OCI-LY7 (cell line): ENCODE measurements at regions not wholly inside any gene's neighbourhood (a gene's known extent, or its start where the extent isn't known, plus 50 kb on each side); places are given as distances from the start of the nearest gene placed in this dataset.

ENCODE experiments used
- EZH2phosphoT487 ChIP-seq: fragments of 200-600 bp; sonication (generic); IDR thresholded peaks from 2 replicates; pipeline ENCODE4 v1.6.1; 2018; ENCODE audit warnings: low read depth, borderline replicate concordance, mild to moderate bottlenecking, mixed run types, antibody characterized with exemption, low read length, moderate library complexity, mixed read lengths
- TF ChIP-seq, protein P1 (sequence below): fragments of 200-600 bp; sonication (generic); conservative IDR thresholded peaks from 2 replicates; pipeline ENCODE4 v1.5.1; 2014; ENCODE audit warnings: mild to moderate bottlenecking, antibody characterized with exemption, low read length, moderate library complexity, mixed read lengths

DNA sequence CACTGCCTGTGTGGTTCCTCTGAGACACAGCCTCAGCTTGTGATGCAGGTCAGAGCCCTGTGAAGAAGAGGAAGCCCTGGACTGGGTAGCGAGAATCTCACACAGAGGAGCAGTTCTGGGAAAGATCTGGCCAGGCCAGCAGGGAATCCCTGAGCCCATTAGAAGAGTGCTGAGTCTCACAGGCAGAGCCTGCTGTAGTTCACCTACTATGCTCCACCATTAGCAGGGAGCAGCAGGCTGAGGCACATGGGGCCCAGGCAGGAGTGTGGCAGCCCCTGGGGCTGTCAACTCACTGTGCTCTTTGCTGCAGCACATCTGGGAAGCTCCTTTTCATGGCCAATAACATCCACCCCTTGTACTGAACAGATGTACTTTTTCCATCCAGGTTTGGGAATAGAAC lies 146.8 kb upstream of the B3GAT2 start:
- TF ChIP-seq, protein P1, sequence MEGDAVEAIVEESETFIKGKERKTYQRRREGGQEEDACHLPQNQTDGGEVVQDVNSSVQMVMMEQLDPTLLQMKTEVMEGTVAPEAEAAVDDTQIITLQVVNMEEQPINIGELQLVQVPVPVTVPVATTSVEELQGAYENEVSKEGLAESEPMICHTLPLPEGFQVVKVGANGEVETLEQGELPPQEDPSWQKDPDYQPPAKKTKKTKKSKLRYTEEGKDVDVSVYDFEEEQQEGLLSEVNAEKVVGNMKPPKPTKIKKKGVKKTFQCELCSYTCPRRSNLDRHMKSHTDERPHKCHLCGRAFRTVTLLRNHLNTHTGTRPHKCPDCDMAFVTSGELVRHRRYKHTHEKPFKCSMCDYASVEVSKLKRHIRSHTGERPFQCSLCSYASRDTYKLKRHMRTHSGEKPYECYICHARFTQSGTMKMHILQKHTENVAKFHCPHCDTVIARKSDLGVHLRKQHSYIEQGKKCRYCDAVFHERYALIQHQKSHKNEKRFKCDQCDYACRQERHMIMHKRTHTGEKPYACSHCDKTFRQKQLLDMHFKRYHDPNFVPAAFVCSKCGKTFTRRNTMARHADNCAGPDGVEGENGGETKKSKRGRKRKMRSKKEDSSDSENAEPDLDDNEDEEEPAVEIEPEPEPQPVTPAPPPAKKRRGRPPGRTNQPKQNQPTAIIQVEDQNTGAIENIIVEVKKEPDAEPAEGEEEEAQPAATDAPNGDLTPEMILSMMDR, result no peak
- TF ChIP-seq EZH2phosphoT487, result no peak
